Ishikawa (cell line): ENCODE measurements at regions not wholly inside any gene's neighbourhood (a gene's known extent, or its start where the extent isn't known, plus 50 kb on each side); places are given as distances from the start of the nearest gene placed in this dataset.

Experiments used
- CEBPB ChIP-seq: IDR thresholded peaks from 2 replicates; pipeline ENCODE4 v1.6.1; 2012
- CREB1 ChIP-seq: IDR thresholded peaks from 2 replicates; pipeline ENCODE4 v1.6.1; 2012; ENCODE audit warnings: low read depth
- EGR1 ChIP-seq: IDR thresholded peaks from 2 replicates; pipeline ENCODE4 v1.6.1; 2012
- EP300 ChIP-seq: IDR thresholded peaks from 2 replicates; pipeline ENCODE4 v1.6.1; 2012; ENCODE audit warnings: borderline replicate concordance
- FOXM1 ChIP-seq: IDR thresholded peaks from 2 replicates; pipeline ENCODE4 v1.6.1; 2012; ENCODE audit warnings: low read depth, borderline replicate concordance
- MAX ChIP-seq: IDR thresholded peaks from 2 replicates; pipeline ENCODE4 v1.6.1; 2012
- NFIC ChIP-seq: IDR thresholded peaks from 2 replicates; pipeline ENCODE4 v1.6.1; 2012
- RAD21 ChIP-seq: IDR thresholded peaks from 2 replicates; pipeline ENCODE4 v1.6.1; 2012; ENCODE audit warnings: low read depth
- REST ChIP-seq: IDR thresholded peaks from 2 replicates; pipeline ENCODE4 v1.6.1; 2012; ENCODE audit warnings: low read depth, mild to moderate bottlenecking
- TAF1 ChIP-seq: IDR thresholded peaks from 2 replicates; pipeline ENCODE4 v1.6.1; 2012; ENCODE audit warnings: low read depth, mild to moderate bottlenecking
- TCF12 ChIP-seq: IDR thresholded peaks from 2 replicates; pipeline ENCODE4 v1.6.1; 2012; ENCODE audit warnings: low read depth
- TEAD4 ChIP-seq: IDR thresholded peaks from 2 replicates; pipeline ENCODE4 v1.6.1; 2012
- USF1 ChIP-seq: IDR thresholded peaks from 2 replicates; pipeline ENCODE4 v1.6.1; 2012
- YY1 ChIP-seq: IDR thresholded peaks from 2 replicates; pipeline ENCODE4 v1.6.1; 2012; ENCODE audit warnings: low read depth
- ZBTB7A ChIP-seq: IDR thresholded peaks from 2 replicates; pipeline ENCODE4 v1.6.1; 2012; ENCODE audit warnings: low read depth

- TF ChIP-seq TEAD4 (no peak), NFIC (no peak), TCF12 (no peak), REST (no peak), CEBPB (no peak), EGR1 (no peak), YY1 (no peak), MAX (no peak), USF1 (no peak), RAD21 (no peak), CREB1 (no peak), TAF1 (no peak), ZBTB7A (no peak), FOXM1 (no peak), EP300 (no peak)
Measured at GRCh38 chr6:21441386-21441785, 152.2 kb upstream of the SOX4 start.

- TF ChIP-seq FOXM1 (no peak), USF1 (no peak), NFIC (no peak), CREB1 (no peak), TCF12 (no peak), TAF1 (no peak), CEBPB (no peak), REST (no peak), EGR1 (no peak), TEAD4 (no peak)
Measured at GRCh38 chr6:21442874-21443273, 150.7 kb upstream of the SOX4 start.

- TF ChIP-seq EP300, result no peak
- no peak for TF ChIP-seq TCF12
- no peak for TF ChIP-seq TAF1
- no peak for TF ChIP-seq RAD21
- no peak for TF ChIP-seq MAX
- TF ChIP-seq CEBPB, result no peak
- TF ChIP-seq USF1, result no peak
- no peak for TF ChIP-seq EGR1
Measured at GRCh38 chr6:21444711-21445260, 148.8 kb upstream of the SOX4 start.

- no peak for TF ChIP-seq TAF1
- TF ChIP-seq EGR1, result no peak
- TF ChIP-seq CEBPB, result no peak
- TF ChIP-seq ZBTB7A, result no peak
- TF ChIP-seq RAD21, result no peak
- no peak for TF ChIP-seq MAX
- no peak for TF ChIP-seq CREB1
- no peak for TF ChIP-seq REST
- no peak for TF ChIP-seq NFIC
- TF ChIP-seq USF1, result no peak
- TF ChIP-seq FOXM1, result no peak
Measured at GRCh38 chr6:21447987-21448386, 145.6 kb upstream of the SOX4 start.
